Fibroblast of lung (primary cell): ENCODE measurements at regions not wholly inside any gene's neighbourhood (a gene's known extent, or its start where the extent isn't known, plus 50 kb on each side); places are given as distances from the start of the nearest gene placed in this dataset.

Experiments
- EZH2 ChIP-seq: IDR thresholded peaks from 2 replicates; pipeline ENCODE4 v1.5.1; 2012; ENCODE audit warnings: low read length, control low read depth, mild to moderate bottlenecking; ENCODE audit errors: missing control alignments
- TF ChIP-seq, protein P1 (sequence below), 2 donors: IDR thresholded peaks in 1 of 2; conservative IDR thresholded peaks in 1 of 2; 1 replicate in 1 of 2; 2 replicates in 1 of 2; pipeline ENCODE4 v1.5.1; 2011 to 2012; ENCODE audit warnings: low read length in 2 of 2, control low read depth in 1 of 2, inconsistent platforms in 1 of 2, low read depth in 1 of 2, mild to moderate bottlenecking in 1 of 2

GRCh38 chr1:195327361-195327760 is 1280.9 kb downstream of the KCNT2 start:
- TF ChIP-seq, protein P1, sequence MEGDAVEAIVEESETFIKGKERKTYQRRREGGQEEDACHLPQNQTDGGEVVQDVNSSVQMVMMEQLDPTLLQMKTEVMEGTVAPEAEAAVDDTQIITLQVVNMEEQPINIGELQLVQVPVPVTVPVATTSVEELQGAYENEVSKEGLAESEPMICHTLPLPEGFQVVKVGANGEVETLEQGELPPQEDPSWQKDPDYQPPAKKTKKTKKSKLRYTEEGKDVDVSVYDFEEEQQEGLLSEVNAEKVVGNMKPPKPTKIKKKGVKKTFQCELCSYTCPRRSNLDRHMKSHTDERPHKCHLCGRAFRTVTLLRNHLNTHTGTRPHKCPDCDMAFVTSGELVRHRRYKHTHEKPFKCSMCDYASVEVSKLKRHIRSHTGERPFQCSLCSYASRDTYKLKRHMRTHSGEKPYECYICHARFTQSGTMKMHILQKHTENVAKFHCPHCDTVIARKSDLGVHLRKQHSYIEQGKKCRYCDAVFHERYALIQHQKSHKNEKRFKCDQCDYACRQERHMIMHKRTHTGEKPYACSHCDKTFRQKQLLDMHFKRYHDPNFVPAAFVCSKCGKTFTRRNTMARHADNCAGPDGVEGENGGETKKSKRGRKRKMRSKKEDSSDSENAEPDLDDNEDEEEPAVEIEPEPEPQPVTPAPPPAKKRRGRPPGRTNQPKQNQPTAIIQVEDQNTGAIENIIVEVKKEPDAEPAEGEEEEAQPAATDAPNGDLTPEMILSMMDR (conservative IDR thresholded peaks at IDR 0.05 in 1 of 2, IDR thresholded peaks at IDR 0.05 in 1 of 2; ENCODE audit: low read depth in 1 of 2, low read length in 2 of 2) = no peak
- no peak for TF ChIP-seq EZH2
